HepG2 (cell line): ENCODE measurements at regions not wholly inside any gene's neighbourhood (a gene's known extent, or its start where the extent isn't known, plus 50 kb on each side); places are given as distances from the start of the nearest gene placed in this dataset.

ENCODE experiments used
- JUND ChIP-seq: sonication (generic); formaldehyde crosslinking; IDR thresholded peaks from 2 replicates; pipeline ENCODE4 v1.8.0; 2022; ENCODE audit warnings: mild to moderate bottlenecking, missing genetic modification reagents
- RELA ChIP-seq: sonication (generic); formaldehyde crosslinking; IDR thresholded peaks from 2 replicates; pipeline ENCODE4 v1.4.0; 2020; ENCODE audit warnings: missing genetic modification reagents
- TP53 ChIP-seq: sonication (generic); formaldehyde crosslinking; conservative IDR thresholded peaks from 2 replicates; pipeline ENCODE4 v1.4.0; 2020; ENCODE audit warnings: missing genetic modification reagents

- no peak for TF ChIP-seq RELA (CRISPR knock-in tag)
- TF ChIP-seq TP53 (CRISPR knock-in tag), result no peak
- no peak for TF ChIP-seq JUND (CRISPR knock-in tag)
Measured at GRCh38 chr3:17832016-17832415, 89.6 kb upstream of the TBC1D5 start.
